ENCODE measurements at regions not wholly inside any gene's neighbourhood (a gene's known extent, or its start where the extent isn't known, plus 50 kb on each side); places are given as distances from the start of the nearest gene placed in this dataset.

DNA sequence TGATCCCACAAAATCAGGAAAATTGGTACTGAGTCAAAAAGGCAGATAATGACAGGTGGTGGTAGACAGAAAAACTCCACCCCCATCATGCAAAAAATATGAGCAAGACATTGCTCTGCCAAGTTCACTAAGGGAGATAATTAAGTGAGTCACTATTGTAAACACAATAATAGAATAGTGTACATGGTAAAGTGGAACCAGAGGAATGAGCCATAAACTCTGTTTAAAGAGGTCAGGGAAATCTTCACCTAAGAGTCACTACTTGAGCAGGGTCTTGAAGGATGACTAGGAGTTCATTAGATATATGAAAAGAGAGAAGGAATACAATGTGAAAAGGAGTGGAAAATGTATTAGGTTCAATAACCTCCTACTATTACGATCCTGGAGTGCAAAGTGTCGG is 213.4 kb upstream of the PEX5L start:
- DNase-seq (ENCODE audit: low read depth in 2 of 2): peak in 1 of 2 donors; percentile 55
- no peaks in the 10 kb centered on the region for H3K27me3 ChIP-seq (ENCODE audit: control insufficient read depth, insufficient read depth, low read length)
- TF ChIP-seq EZH2 (IDR thresholded peaks at IDR 0.05; ENCODE audit: low read length, missing control alignments): no peak
- TF ChIP-seq, protein P1, sequence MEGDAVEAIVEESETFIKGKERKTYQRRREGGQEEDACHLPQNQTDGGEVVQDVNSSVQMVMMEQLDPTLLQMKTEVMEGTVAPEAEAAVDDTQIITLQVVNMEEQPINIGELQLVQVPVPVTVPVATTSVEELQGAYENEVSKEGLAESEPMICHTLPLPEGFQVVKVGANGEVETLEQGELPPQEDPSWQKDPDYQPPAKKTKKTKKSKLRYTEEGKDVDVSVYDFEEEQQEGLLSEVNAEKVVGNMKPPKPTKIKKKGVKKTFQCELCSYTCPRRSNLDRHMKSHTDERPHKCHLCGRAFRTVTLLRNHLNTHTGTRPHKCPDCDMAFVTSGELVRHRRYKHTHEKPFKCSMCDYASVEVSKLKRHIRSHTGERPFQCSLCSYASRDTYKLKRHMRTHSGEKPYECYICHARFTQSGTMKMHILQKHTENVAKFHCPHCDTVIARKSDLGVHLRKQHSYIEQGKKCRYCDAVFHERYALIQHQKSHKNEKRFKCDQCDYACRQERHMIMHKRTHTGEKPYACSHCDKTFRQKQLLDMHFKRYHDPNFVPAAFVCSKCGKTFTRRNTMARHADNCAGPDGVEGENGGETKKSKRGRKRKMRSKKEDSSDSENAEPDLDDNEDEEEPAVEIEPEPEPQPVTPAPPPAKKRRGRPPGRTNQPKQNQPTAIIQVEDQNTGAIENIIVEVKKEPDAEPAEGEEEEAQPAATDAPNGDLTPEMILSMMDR (conservative IDR thresholded peaks at IDR 0.05 in 1 of 2, IDR thresholded peaks at IDR 0.05 in 1 of 2; ENCODE audit: low read depth in 1 of 2, low read length in 2 of 2): no peak
- H3K4me3 ChIP-seq (replicated peaks in 1 of 4; ENCODE audit: control extremely low read depth in 1 of 4, insufficient read depth in 1 of 4, low read depth in 3 of 4, low read length in 4 of 4): no peak overlapping the region
- no peak overlapping the region for H3K9ac ChIP-seq (ENCODE audit: insufficient read depth, low read length)
- no peaks in the 10 kb centered on the region for H3K36me3 ChIP-seq (ENCODE audit: control insufficient read depth, insufficient read depth, low read length)
- no peaks in the 10 kb centered on the region for H4K20me1 ChIP-seq (ENCODE audit: control insufficient read depth, extremely low read depth, insufficient read depth, low read length)
- no peaks in the 10 kb centered on the region for H3K9me3 ChIP-seq (ENCODE audit: control insufficient read depth, insufficient read depth, low read depth, low read length)
- no peak overlapping the region for H3K4me2 ChIP-seq (ENCODE audit: extremely low read depth, insufficient read depth, low read length)
- H3K4me1 ChIP-seq (ENCODE audit: control insufficient read depth, extremely low read depth, insufficient read depth, low read length): no peaks in the 10 kb centered on the region
- H3K27ac ChIP-seq (ENCODE audit: insufficient read depth, low read length): no peak overlapping the region
- no peak overlapping the region for H2AFZ ChIP-seq (ENCODE audit: low read length)
- no peaks in the 10 kb centered on the region for H3K79me2 ChIP-seq (ENCODE audit: control insufficient read depth, insufficient read depth, low read length)

DNA sequence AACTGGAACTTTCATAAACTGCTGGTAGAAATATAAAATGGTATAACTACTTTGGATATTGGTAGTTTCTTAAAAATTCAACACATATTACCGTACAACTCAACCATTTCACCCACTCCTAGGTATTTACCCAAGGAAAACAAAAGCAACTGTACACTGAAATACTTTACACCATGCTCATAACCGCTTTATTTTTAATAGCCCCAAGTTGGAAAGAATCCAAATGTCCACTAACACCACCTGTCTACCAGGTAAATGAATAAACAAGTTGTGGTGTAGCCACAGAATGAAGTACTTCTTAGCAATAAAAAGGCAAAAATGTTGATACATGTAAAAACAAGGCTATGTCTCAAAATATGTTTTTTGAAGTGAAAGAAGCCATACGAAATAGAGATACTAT is 215.9 kb upstream of the PEX5L start:
- H3K9me3 ChIP-seq (ENCODE audit: control insufficient read depth, insufficient read depth, low read depth, low read length): no peaks in the 10 kb centered on the region
- no peak overlapping the region for H3K9ac ChIP-seq (ENCODE audit: insufficient read depth, low read length)
- H3K27me3 ChIP-seq (ENCODE audit: control insufficient read depth, insufficient read depth, low read length): no peaks in the 10 kb centered on the region
- H3K79me2 ChIP-seq (ENCODE audit: control insufficient read depth, insufficient read depth, low read length): no peaks in the 10 kb centered on the region
- TF ChIP-seq, protein P1 (conservative IDR thresholded peaks at IDR 0.05 in 1 of 2, IDR thresholded peaks at IDR 0.05 in 1 of 2; ENCODE audit: low read depth in 1 of 2, low read length in 2 of 2): no peak
- no peak for TF ChIP-seq EZH2 (IDR thresholded peaks at IDR 0.05; ENCODE audit: low read length, missing control alignments)
- no peak overlapping the region for H3K4me2 ChIP-seq (ENCODE audit: extremely low read depth, insufficient read depth, low read length)
- no peak overlapping the region for H3K27ac ChIP-seq (ENCODE audit: insufficient read depth, low read length)
- no peaks in the 10 kb centered on the region for H4K20me1 ChIP-seq (ENCODE audit: control insufficient read depth, extremely low read depth, insufficient read depth, low read length)
- no peak overlapping the region for H3K4me3 ChIP-seq (replicated peaks in 1 of 4; ENCODE audit: control extremely low read depth in 1 of 4, insufficient read depth in 1 of 4, low read depth in 3 of 4, low read length in 4 of 4)
- H2AFZ ChIP-seq (ENCODE audit: low read length): no peak overlapping the region
- no peak for DNase-seq (ENCODE audit: low read depth in 2 of 2)
- no peaks in the 10 kb centered on the region for H3K4me1 ChIP-seq (ENCODE audit: control insufficient read depth, extremely low read depth, insufficient read depth, low read length)
- no peaks in the 10 kb centered on the region for H3K36me3 ChIP-seq (ENCODE audit: control insufficient read depth, insufficient read depth, low read length)

DNA sequence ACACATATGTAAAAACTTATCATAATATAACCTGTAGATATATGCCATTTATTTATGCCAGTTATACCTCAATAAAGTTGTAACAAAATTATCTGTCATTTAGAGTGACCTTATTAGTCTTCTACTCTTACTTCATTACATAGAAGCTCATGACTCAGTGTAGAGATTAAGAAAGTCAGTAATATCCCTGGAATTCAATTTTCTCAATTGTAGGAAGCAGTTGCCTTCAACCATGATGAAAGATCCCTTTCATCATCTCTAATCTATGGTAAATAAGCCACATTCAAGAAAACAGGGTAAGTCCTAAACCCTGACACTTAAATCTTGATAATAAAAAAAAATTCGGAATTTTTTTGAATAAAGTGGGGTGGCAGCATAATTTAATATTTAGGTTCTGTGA is 216.5 kb upstream of the PEX5L start:
- H3K27me3 ChIP-seq (ENCODE audit: control insufficient read depth, insufficient read depth, low read length): no peaks in the 10 kb centered on the region
- no peaks in the 10 kb centered on the region for H4K20me1 ChIP-seq (ENCODE audit: control insufficient read depth, extremely low read depth, insufficient read depth, low read length)
- no peaks in the 10 kb centered on the region for H3K9me3 ChIP-seq (ENCODE audit: control insufficient read depth, insufficient read depth, low read depth, low read length)
- H3K4me3 ChIP-seq (replicated peaks in 1 of 4; ENCODE audit: control extremely low read depth in 1 of 4, insufficient read depth in 1 of 4, low read depth in 3 of 4, low read length in 4 of 4): no peak overlapping the region
- no peak overlapping the region for H3K27ac ChIP-seq (ENCODE audit: insufficient read depth, low read length)
- H3K9ac ChIP-seq (ENCODE audit: insufficient read depth, low read length): no peak overlapping the region
- DNase-seq (ENCODE audit: low read depth in 2 of 2): peak in 1 of 2 donors; percentile 9
- H2AFZ ChIP-seq (ENCODE audit: low read length): no peak overlapping the region
- no peaks in the 10 kb centered on the region for H3K79me2 ChIP-seq (ENCODE audit: control insufficient read depth, insufficient read depth, low read length)
- no peaks in the 10 kb centered on the region for H3K4me1 ChIP-seq (ENCODE audit: control insufficient read depth, extremely low read depth, insufficient read depth, low read length)
- TF ChIP-seq, protein P1 (conservative IDR thresholded peaks at IDR 0.05 in 1 of 2, IDR thresholded peaks at IDR 0.05 in 1 of 2; ENCODE audit: low read depth in 1 of 2, low read length in 2 of 2): no peak
- TF ChIP-seq EZH2 (IDR thresholded peaks at IDR 0.05; ENCODE audit: low read length, missing control alignments): no peak
- H3K36me3 ChIP-seq (ENCODE audit: control insufficient read depth, insufficient read depth, low read length): no peaks in the 10 kb centered on the region
- no peak overlapping the region for H3K4me2 ChIP-seq (ENCODE audit: extremely low read depth, insufficient read depth, low read length)

Data from fibroblast of lung (primary cell).